COR-L47 (cell line): ENCODE measurements at regions not wholly inside any gene's neighbourhood (a gene's known extent, or its start where the extent isn't known, plus 50 kb on each side); places are given as distances from the start of the nearest gene placed in this dataset.
"Not testable (repeated sequence)": the region's sequence is repeated elsewhere in the genome, so short reads cannot be mapped to it uniquely, and the experiment has no call there.

Experiments used
- DNase-seq: peaks from one replicate; lab custom pipeline; 2025; lab: John Stamatoyannopoulos, UW

DNA sequence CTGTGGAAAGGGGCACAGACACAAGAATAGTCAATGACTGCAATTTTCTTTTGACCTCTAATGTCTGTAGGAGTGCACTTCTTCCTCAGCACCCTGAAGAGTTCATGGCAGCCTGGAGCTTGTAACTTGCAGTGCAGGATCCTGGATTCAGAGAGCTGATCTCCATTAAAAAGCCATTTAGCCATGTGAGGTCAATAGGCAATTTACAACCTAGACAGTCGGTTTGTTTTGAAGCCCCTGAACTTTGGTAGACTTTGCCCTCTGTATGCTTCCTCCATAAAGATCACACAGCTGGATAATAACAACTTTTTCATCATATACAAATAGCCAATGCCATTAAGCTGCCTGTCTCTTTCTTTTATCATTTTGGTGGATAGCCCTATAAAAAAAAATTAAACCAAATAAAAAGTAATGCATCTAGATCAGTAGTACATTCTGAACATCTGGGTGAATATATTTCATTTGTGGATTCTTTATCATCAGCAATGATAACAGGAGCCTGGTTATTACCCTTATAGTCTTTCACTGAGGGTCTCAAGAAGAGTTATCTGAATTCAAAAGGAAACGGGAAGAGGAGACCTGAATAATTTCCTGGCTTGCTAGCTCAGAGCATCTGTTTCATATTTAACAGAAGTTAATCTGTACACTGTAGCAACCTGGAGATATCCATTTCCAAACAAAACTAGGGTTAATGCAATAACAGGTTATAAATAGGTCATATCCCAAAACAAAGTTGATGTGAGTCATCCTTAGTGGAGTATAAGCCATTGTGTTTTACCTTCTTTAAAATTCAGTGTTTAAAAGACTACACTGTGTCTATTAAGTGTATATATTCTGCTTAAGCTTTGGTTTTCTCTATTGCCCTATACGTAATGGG is 193.8 kb upstream of the ACTBL2 start:
- no peak for DNase-seq

DNA sequence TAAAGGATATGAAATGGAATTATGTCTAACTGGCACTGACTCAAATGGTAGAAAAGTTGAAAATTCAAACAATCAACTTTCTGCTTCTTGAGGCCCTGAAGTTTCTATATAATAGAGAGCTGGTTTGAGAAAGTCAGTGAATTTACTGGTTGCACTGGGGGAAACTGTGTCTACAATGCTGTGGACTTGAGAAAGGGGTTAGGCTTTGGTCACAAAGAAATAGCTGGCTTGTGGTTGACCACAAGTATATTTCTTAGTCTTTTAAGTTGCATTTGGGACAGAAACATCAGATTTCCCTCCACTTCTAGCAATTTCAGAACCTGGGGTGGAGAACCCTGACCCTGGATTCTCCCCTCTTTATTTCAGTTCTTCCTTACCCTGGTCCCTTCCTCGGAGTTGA is 192.6 kb upstream of the ACTBL2 start:
- no peak for DNase-seq

DNA sequence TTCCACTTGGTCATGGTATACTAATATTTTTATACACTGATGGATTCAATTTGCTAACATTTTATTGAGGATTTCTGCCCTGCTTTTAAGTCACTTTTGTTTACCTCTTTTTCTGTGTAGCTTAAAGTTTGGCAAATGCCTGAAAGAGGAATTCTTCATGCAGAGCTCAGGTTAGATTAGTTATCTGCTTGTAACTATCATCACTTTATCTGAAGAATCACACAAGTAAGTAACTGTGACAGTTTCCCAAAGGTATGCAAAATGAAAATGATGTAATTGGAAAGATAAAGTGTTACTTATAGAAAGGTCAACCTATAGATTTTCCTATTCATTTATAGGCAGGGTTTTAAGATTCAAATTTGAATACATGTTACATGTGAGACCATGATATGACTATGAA is 188.8 kb upstream of the ACTBL2 start:
- no peak for DNase-seq

DNA sequence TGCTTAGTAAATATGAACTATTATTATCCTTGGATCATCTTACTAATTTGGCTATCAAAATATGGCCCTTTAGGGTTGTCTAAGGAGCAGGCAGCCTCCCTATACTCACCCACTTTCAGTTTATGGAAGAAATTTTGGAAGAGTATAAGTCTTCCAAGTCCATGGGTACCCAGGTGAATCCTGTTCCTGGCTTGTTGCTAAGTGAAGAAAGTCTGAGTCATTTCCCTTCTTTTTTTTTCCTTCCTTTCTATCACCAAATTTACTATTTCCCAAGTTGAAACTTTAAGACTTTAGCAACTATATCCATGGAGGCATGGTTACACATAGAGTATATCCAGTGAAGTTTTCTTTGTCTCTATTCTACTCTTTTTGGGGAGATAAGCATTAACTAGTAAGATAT is 184.0 kb upstream of the ACTBL2 start:
- DNase-seq, result no peak

DNA sequence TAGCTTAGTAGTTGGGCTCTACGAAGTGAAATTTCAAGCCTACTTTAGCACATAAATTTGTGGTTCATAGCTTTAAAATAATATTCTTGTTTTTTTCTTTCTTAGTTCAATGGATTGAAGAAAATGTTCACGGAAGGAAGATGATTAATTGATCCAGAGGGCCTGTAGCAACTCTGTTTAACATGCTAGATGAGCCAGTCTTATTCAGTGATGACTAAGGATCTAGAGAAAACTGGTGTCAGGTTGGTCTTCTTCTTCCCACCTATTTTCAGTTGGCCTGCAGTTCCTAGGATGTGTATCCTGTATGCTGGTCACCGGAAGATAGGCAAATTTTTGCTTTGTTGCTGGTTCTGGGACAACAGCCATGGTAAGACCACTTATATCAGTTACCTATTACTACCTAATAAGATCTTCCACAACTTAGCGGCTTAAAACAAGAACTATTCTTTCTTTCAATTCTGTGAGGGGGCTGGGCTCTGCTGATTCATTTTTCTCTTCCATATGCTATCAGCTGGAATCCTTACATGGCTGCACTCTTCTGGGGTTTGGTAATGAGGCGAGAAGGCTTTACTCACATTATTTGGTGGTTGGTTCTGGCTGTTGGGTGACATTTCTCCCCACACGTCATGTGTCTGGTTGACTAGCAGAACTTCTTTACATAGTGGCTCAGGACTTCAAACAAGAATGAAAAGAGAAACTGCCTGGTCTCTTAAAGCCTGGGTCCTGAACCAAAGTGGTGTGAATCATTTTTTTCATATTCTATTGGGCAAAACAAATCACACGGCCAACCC is 182.7 kb upstream of the ACTBL2 start:
- no peak for DNase-seq

DNA sequence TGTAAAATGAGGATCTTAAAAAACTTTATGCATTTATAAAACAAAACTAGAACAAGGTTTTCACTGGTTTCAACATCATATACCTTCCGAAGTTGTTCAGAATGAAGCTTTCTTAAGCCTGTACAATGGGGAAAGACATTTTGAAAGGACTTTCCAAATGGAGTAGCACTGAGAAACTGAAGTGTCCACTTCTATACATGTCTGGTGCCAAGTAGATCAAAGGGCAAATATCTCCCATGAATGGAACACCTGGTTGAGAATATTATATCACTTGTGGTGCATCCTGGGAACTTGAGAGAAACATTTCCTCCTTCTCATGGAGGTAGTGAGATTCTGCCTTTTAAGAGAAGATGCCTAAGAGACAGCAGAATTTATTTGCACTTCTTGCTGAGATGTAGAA is 182.1 kb upstream of the ACTBL2 start:
- no peak for DNase-seq

DNA sequence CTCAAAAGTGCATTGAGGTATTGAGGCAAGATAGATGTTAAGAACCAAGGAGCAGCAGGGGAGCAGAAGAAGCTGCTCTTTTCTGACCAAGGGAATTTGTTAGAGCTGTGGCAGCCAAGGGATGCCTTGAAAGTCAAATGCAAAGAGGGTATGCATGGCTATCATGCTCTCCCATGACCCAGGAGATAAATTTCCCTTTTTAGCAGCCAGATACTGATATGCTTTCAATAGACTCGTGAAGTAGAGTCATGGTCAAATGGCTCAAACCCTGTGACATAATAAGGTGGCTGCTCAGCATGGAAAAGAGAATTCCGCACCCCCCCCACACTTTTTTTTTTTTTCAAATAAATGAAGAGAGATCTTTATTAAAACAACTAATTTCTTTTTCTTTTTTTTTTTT is 180.9 kb upstream of the ACTBL2 start:
- DNase-seq, result no peak

DNA sequence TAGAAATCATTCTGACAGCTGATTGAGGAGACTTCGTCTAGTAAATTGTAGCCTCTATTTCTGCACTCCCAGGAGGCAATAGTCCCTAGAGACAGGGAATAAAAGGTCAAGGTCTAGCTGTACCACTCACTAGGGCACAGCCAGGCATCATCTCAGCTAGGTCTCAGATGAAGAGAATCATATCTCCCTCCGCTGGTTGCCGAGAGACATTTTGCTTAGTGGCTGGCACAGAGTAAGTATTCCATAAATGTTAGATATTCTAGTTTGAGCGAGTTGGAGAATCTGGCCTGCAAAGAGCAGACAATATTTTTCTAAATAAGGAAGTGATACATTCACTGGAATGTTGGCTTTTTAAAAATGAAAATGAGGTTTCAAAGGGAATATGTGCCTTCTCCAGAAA is 180.4 kb upstream of the ACTBL2 start:
- DNase-seq, result no peak

DNA sequence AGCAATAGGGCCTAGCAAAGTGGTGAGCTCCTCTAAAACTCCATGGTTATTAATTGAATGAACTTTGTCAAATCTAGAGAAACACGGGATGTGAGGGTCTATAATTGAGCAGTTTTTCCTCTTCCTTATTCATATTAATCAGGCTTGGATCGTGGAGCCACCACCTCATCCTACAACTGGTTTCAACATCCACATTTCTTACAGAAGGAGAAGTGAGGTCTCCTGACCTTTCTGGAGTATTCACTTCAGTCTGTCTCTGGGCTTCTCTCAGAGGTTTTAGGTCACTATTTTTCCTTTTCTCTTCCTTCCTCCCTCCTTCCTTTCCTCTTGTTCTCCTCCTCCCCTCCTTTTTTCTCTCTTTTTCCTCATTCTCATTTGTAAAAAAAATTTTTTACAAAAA is 177.3 kb upstream of the ACTBL2 start:
- no peak for DNase-seq

DNA sequence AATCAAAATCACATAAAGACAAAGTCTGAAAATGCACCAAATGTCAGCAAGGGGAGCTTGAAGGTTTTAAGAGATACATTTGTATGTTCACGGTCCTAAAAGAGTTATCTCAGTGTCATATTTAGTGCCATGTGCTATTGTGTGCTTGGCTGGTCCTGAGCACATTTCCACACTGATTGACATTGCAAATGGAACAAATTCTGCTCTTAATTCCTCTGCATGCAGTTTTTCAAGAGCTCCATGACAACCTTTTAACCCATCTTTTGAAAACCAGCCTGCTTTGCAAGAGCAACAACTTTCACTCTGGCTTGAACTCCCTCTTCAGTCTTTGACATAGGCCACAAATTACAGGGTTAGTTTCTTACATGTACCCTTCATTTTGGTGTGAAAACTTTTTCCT is 175.4 kb upstream of the ACTBL2 start:
- DNase-seq, result no peak

DNA sequence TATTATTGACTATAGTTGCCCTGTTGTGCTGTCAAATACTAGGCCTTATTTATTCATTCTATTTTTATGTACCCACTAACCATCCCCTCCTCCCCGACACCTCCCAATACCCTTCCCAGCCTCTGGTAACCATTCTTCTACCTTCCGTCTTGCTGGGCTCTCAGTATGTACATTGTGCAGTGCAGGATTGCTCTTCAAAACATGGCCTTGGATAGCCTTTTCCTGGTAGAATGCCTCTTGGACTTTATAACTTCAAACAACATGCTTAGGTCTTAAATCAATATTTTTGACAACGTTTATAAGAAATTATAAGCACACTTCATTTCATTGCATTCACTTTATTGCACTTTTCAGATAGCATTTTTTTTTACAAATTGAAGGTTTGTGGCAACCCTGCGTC is 172.6 kb upstream of the ACTBL2 start:
- no peak for DNase-seq

DNA sequence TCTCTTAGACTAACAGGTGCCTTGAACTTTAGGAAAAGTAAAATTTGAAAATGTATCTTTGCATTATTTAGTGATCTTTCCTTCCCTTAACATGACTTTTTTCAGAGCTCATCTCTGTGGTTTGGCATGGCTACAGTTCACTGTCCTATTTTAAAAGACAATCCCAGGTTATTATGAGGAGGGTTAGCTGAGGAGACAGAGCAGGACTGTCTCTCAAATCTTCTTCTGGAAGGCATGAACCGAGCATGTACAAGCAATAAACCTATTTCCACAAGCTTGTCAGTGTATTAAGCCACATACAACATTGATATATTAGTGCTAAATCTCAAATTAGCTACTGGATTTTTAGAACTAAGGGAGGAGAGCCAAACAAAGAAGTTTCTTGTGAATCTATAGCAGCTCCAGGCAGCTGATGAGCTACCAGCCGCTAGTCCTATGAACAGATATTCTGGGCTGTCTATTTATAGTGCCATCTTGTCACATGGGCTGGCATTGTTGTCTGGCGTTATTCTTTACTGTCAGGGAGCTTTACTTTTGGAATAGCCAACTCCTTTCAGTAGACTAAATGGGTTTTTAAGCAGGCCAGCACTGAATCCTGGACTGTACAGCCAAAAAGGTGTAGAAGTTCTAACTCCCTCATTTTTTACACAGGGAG is 171.2 kb upstream of the ACTBL2 start:
- no peak for DNase-seq

DNA sequence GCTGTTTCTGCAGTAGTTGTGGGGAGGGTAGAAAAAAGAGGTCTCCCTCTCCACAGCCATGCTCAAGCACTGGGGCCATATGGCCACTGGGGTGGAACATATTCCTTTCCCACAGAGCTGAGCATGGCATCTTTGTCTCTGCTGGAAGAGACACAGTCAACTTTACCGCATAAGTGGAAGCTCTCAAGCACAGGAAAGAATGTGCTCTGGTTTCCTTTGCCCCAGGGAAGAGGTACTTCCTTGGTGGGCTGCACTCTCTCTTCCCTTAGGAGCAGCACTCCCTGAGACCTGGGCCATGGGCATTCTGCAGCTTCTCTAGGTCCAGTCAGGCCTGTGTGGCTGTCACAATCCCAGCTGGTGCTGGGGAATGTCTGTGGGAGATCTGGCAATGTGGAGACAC is 168.5 kb upstream of the ACTBL2 start:
- DNase-seq, result no peak

DNA sequence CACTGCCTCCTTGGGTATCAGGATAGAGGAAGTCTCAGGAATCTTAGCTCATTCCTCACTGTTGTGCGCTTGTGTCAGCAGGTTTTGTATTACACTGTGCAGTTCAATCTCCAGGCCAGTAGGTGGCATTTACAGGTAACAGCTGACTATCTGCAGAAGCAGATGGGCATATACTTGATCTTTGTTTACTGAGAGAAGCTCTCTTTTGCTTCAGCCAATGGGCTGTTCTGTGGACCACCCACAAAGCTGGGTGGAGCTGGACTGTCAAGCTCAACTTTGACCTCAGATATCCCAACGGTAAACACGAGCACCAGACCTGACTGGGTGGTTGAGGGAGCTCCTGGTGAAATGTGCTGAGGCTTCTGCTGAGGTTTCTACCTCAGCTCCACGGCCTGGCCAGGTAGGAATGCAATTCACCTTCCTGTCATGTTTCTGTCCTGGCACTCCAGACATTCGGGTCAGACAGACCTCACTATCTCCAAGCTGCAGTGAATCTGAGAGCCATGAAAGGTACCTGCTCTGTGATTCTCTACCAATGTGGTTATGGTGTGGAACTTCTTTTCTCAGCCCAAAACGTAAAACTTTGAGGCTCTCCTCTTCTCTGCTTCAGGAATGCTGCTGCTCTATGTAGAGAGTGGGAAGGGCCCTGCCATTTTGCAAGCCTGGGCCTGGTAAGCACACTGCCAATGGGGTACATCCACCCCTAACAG is 167.9 kb upstream of the ACTBL2 start:
- DNase-seq, result peak; percentile 45

DNA sequence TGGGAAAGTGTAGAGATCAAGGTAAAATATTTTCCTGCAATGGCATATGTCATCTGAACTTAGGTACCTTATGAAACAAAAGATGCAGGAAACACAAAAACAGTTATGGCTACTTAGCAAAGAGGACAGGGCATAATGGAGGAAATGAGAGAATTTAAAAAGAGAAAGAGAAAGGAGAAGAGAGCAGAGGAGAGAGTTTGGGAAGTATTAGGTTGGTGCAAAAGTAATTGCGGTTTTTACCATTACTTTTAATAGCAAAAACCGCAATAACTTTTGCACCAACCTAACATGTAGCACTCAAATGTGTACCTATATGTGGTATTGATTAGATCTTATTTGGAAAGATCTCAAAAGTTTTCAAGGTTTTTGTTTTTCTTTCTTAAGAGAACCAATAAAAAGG is 160.1 kb upstream of the ACTBL2 start:
- DNase-seq, result no peak

DNA sequence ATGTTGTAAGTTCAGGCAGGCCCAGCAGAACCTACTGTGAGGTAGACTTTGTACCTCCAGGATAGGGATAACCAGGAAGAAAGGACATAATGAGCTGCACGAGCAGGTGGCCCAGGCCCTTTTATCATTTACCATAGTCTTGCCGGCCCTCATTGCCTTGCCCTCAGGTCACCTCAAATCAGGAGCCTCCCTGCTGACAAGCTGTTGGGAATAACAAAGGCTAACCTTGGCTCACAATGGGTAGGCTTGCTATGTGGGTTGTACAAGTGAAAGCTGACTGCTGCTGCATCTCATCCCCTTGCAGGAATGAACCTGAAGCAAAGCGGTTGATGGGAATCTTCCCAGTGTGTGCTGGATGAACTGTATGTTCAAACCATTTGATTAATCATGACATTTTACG is 159.5 kb upstream of the ACTBL2 start:
- DNase-seq, result no peak

DNA sequence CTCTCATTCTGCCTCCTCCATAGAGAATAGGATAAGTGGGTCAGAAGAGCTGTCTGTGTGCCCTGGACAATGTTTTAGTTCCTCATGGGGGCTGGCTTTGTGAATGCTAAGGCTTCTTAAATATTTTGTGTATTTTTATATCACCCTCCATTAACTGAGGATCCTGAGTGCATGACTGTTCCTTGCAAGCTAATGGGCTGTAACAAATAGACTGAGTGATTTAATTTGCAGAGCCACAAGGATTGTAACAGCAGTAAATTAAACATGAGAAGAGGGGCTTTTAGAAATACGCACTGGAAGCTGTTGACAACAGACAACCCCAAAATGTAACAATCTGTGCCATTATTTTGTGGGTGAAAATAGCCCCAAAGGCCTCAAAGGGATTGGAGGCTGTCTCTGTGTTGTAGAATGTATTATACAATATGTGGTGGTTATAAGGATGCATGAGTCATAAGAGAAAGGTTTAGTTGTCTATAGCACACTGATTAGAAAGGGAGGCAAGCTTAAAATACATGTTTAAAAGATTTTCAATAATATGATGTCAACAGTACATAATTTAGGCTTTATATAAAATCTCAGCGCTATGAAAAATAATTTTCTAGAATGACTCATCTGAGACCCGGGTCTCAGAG is 152.7 kb upstream of the ACTBL2 start:
- no peak for DNase-seq

DNA sequence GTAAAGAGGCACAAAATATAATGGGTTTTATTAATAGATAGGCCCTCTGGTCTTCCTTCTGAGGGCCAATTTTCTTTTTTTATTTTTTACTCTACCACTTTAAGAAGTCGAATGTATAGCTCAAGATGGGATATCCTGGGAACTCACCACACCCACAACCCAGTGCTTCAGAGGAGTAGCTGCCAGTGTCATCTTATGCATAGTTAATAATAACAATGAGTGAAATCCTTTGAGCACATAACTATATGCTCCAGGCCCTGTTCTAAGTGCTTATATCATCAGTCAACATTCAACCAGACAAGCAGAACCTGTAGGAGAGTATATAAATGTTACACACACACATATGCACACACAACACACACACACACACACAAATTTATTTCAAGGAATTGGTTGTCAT is 150.3 kb upstream of the ACTBL2 start:
- DNase-seq, result no peak

DNA sequence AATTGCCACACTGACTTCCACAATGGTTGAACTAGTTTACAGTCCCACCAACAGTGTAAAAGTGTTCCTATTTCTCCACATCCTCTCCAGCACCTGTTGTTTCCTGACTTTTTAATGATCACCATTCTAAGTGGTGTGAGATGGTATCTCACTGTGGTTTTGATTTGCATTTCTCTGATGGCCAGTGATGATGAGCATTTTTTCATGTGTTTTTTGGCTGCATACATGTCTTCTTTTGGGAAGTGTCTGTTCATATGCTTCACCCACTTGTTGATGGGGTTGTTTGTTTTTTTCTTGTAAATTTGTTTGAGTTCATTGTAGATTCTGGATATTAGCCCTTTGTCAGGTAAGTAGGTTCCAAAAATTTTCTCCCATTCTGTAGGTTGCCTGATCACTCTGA is 148.5 kb upstream of the ACTBL2 start:
- not testable (repeated sequence) for DNase-seq

DNA sequence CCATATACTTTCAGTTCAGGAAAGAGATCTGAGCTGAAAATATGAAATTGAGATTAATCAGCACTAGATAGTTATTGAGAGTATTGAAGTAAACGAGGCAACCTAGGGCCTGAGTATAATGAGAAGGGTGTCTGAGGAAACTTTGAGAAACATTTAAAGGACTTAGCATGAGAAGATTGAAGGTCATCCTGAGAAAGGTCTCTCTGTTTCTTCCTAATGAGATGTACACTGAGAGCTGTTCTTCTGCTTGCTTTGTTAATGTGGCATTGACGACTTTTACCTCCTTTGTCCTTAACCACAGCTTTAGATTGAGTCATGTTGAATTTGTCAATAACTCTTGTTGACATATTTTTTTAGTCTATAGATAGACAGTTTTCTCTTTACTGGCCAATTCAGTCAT is 145.1 kb upstream of the ACTBL2 start:
- no peak for DNase-seq

DNA sequence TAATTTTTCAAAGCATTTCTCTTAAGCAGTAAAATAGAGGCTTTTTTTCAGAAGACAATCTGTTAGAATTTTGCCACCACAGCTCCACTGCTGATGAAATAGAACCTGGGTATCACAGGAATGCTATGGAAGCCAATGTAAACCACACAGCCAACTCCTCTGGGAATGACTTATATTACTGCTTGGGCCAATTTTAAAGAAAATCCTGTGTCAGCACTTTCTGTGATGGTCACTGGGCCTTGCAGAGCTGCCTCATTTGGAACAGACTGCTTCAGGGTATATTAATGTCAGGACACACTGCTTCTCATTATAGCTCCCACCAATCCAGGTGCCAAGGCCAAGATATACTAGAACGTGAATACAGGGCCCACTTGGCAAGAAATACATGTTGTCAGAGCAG is 144.1 kb upstream of the ACTBL2 start:
- no peak for DNase-seq

DNA sequence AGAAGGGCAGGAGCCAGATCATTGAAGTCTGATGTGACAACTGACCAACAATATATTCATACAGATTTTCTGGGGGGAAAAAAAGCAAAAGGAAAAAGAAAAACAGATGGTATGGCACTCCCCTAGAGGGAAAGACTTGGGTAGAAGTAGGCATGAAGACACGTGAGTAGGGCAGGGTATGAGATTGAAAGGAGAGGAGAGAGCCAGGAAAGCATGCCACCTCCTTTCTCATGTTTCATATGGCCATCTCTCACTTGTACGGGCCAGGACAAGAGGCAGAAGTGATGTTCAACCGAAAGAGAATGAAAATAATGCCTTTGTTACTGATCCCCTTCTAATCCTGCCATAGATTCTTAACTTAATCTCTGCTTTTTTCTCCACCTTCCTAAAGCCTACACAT is 139.0 kb upstream of the ACTBL2 start:
- no peak for DNase-seq
